ENCODE measurements at regions not wholly inside any gene's neighbourhood (a gene's known extent, or its start where the extent isn't known, plus 50 kb on each side); places are given as distances from the start of the nearest gene placed in this dataset.

GRCh38 chr6:140923048-140923447, 1209.7 kb upstream of the GJE1 start:
- H3K27ac Mint-ChIP-seq = no peak overlapping the region
- H3K27me3 Mint-ChIP-seq = no peaks in the 10 kb centered on the region
- H3K36me3 Mint-ChIP-seq (ENCODE audit: low read depth) = no peaks in the 10 kb centered on the region
- H3K4me1 Mint-ChIP-seq (ENCODE audit: low read depth) = no peaks in the 10 kb centered on the region
- intact Hi-C loops (cut with micrococcal nuclease) = loop anchor here (5.0 to 10.0 kb wide), 2 partner anchors 1038 to 1551 kb away; partner anchors contain the start of gene CITED2
- H3K4me3 Mint-ChIP-seq = no peak overlapping the region
- peaks cover 4% of the 10 kb centered on the region for H3K9me3 Mint-ChIP-seq

DNA sequence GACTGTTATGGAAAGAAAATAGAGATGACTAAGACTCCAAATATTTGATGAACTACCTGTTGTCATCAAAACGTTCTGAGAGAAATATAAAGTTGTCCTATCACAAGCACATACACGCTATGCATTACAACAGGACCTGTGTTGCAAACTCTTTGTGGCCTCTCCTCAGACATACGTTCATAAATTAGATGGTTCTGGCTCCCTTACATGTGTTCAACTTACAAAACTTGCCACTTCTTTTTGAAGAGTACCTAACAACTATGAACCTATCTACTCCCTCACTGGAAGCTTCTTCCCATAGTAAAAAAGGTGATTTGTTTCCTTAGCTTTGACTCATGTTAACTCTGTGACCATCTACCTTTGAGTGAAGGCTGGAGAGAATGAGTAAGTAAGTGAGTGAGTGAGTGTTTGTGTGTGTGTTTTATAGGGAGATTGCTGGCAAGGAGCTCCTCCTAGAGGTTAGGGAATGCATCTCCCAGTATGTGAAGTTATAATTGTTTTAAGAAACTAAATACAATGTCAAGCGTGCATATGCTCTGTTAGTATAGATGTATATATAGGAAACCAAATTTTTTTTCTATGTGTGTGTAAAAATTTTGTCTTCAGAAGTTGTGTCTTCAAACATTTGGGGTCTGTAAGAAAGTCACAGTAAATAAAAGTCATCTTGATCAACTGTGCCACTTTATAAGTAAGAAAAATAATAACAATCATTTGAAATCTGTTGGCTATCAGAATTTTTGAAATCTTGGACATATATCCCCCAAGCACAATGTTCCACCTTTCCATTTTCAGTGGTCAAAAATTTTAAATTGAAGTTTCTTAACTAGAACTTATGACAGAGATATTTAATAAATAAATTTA, 1211.1 kb upstream of the GJE1 start:
- Mint-ChIP-seq H3K4me1 (ENCODE audit: low read depth) (no peaks in the 10 kb centered on the region), H3K4me3 (no peak overlapping the region), H3K9me3 (no peaks in the 10 kb centered on the region), H3K36me3 (ENCODE audit: low read depth) (no peaks in the 10 kb centered on the region), H3K27me3 (no peaks in the 10 kb centered on the region), H3K27ac (no peak overlapping the region)
- intact Hi-C loops (cut with micrococcal nuclease) = loop anchor here (5.0 to 10.0 kb wide), 2 partner anchors 1037 to 1549 kb away; partner anchors contain the start of gene CITED2

DNA sequence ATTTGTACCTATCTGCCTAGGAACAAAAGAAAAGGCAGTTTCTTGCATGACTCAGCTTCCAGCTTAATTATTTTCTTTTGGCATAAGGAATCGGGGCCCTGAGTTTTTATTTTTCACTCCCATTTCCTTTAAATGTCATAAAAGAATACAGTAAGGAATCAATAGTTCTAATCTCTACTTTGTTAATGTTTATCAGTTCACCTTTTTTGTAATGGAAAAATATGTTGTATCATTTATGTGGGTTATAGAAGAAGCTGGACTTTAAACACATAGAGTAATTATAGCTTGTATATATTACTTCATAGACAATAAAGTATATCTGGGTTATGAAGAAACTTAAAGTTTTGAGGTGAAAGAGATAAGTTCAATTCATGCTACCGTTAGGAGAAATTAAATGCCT, 1214.8 kb upstream of the GJE1 start:
- intact Hi-C loops (cut with micrococcal nuclease) = no loop called here
- Mint-ChIP-seq H3K4me3 (no peak overlapping the region), H3K9me3 (no peaks in the 10 kb centered on the region), H3K27ac (no peak overlapping the region), H3K36me3 (ENCODE audit: low read depth) (no peaks in the 10 kb centered on the region), H3K4me1 (ENCODE audit: low read depth) (no peaks in the 10 kb centered on the region), H3K27me3 (no peaks in the 10 kb centered on the region)

DNA sequence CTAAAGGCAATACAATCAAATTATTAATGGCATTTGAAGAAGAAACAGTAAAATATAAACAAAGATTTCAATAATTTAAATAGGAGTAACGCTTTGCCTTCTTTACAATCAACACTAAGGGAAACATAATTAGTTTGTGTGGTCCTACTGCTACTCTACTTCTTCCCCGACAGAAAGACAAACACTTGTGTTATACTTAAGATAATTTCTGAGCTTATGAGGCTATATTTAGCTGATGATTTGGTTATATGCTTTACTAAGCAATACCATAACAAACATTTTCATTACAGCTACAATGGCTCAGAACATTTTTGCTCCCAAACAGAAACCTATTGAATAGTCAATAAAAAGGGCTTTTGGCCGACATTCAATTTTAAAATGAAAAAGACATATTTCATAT, 1217.2 kb upstream of the GJE1 start:
- Mint-ChIP-seq H3K27me3 (no peaks in the 10 kb centered on the region), H3K4me1 (ENCODE audit: low read depth) (no peaks in the 10 kb centered on the region), H3K9me3 (no peaks in the 10 kb centered on the region), H3K36me3 (ENCODE audit: low read depth) (no peaks in the 10 kb centered on the region), H3K27ac (no peak overlapping the region), H3K4me3 (no peak overlapping the region)
- intact Hi-C loops (cut with micrococcal nuclease) = no loop called here

GRCh38 chr6:140915103-140915502, 1217.6 kb upstream of the GJE1 start:
- no peaks in the 10 kb centered on the region for H3K36me3 Mint-ChIP-seq (ENCODE audit: low read depth)
- no peak overlapping the region for H3K4me3 Mint-ChIP-seq
- intact Hi-C loops (cut with micrococcal nuclease) = no loop called here
- no peaks in the 10 kb centered on the region for H3K9me3 Mint-ChIP-seq
- no peaks in the 10 kb centered on the region for H3K27me3 Mint-ChIP-seq
- no peaks in the 10 kb centered on the region for H3K4me1 Mint-ChIP-seq (ENCODE audit: low read depth)
- no peak overlapping the region for H3K27ac Mint-ChIP-seq

DNA sequence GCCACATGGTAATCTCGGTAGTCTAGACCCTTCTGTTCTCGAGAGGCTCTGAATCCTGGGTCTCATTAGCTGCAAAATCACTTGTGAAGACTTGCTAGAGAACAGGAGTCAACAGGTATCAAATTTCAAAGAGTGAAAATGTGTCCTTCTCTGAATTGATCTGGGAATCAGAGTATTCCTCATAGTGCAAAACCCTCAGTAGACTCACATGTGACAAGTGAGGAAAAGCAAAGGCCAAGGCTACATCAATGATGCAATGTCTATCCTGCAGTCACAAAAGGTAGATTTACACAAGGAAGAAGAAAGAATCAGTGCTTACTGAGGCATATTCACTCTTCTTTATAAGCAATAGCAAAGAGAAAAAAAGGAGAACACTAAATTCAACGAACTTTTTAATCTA, 1220.0 kb upstream of the GJE1 start:
- intact Hi-C loops (cut with micrococcal nuclease) = no loop called here
- H3K27ac Mint-ChIP-seq = no peak overlapping the region
- H3K9me3 Mint-ChIP-seq = peaks cover 7% of the 10 kb centered on the region
- H3K36me3 Mint-ChIP-seq (ENCODE audit: low read depth) = no peaks in the 10 kb centered on the region
- H3K4me3 Mint-ChIP-seq = no peak overlapping the region
- H3K4me1 Mint-ChIP-seq (ENCODE audit: low read depth) = no peaks in the 10 kb centered on the region
- H3K27me3 Mint-ChIP-seq = no peaks in the 10 kb centered on the region

- Mint-ChIP-seq H3K27ac (no peak overlapping the region), H3K4me3 (no peak overlapping the region), H3K9me3 (peaks cover 14% of the 10 kb centered on the region), H3K27me3 (no peaks in the 10 kb centered on the region), H3K4me1 (ENCODE audit: low read depth) (no peaks in the 10 kb centered on the region), H3K36me3 (ENCODE audit: low read depth) (no peaks in the 10 kb centered on the region)
- intact Hi-C loops (cut with micrococcal nuclease) = no loop called here
These were observed 1223.1 kb upstream of the GJE1 start for GRCh38 chr6:140909625-140910024.

GRCh38 chr6:140909156-140909555, 1223.6 kb upstream of the GJE1 start:
- Mint-ChIP-seq H3K27me3 (no peaks in the 10 kb centered on the region), H3K9me3 (peaks cover 14% of the 10 kb centered on the region), H3K4me3 (no peak overlapping the region), H3K27ac (no peak overlapping the region), H3K4me1 (ENCODE audit: low read depth) (no peaks in the 10 kb centered on the region), H3K36me3 (ENCODE audit: low read depth) (no peaks in the 10 kb centered on the region)
- intact Hi-C loops (cut with micrococcal nuclease) = no loop called here

- H3K36me3 Mint-ChIP-seq (ENCODE audit: low read depth) = no peaks in the 10 kb centered on the region
- no peaks in the 10 kb centered on the region for H3K4me1 Mint-ChIP-seq (ENCODE audit: low read depth)
- peaks cover 14% of the 10 kb centered on the region for H3K9me3 Mint-ChIP-seq
- intact Hi-C loops (cut with micrococcal nuclease) = no loop called here
- H3K27me3 Mint-ChIP-seq = no peaks in the 10 kb centered on the region
- H3K27ac Mint-ChIP-seq = no peak overlapping the region
- no peak overlapping the region for H3K4me3 Mint-ChIP-seq
These were observed 1224.2 kb upstream of the GJE1 start for GRCh38 chr6:140908505-140908904.

GRCh38 chr6:140907235-140907634, 1225.5 kb upstream of the GJE1 start:
- no peak overlapping the region for H3K27ac Mint-ChIP-seq
- no peaks in the 10 kb centered on the region for H3K36me3 Mint-ChIP-seq (ENCODE audit: low read depth)
- intact Hi-C loops (cut with micrococcal nuclease) = no loop called here
- H3K9me3 Mint-ChIP-seq = peaks cover 14% of the 10 kb centered on the region
- no peak overlapping the region for H3K4me3 Mint-ChIP-seq
- H3K4me1 Mint-ChIP-seq (ENCODE audit: low read depth) = no peaks in the 10 kb centered on the region
- H3K27me3 Mint-ChIP-seq = no peaks in the 10 kb centered on the region

GRCh38 chr6:140905724-140906123, 1227.0 kb upstream of the GJE1 start:
- Mint-ChIP-seq H3K4me1 (ENCODE audit: low read depth) (no peaks in the 10 kb centered on the region), H3K36me3 (ENCODE audit: low read depth) (no peaks in the 10 kb centered on the region), H3K27ac (no peak overlapping the region), H3K9me3 (peaks cover 26% of the 10 kb centered on the region), H3K4me3 (no peak overlapping the region), H3K27me3 (no peaks in the 10 kb centered on the region)
- intact Hi-C loops (cut with micrococcal nuclease) = no loop called here

DNA sequence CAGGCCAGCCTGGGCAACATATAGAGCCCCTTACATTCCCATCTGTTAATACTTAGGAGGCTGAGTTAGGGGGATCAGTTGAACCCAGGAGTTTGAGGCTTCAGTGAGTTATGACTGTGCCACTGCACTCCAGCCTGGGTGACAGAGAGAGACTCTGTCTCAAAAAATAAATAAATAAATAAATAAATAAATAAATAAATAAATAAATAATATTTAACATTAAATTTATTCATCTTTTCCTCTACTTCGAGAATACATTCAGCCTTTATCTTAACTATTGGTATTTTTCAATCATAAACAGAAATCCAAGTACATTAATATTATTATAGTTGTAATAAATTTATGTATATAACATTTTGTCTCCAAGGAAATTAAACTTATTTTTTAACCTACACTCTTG, 1227.7 kb upstream of the GJE1 start:
- Mint-ChIP-seq H3K27me3 (no peaks in the 10 kb centered on the region), H3K36me3 (ENCODE audit: low read depth) (no peaks in the 10 kb centered on the region), H3K4me1 (ENCODE audit: low read depth) (no peaks in the 10 kb centered on the region), H3K27ac (no peak overlapping the region), H3K9me3 (peaks cover 26% of the 10 kb centered on the region), H3K4me3 (no peak overlapping the region)
- intact Hi-C loops (cut with micrococcal nuclease) = no loop called here

DNA sequence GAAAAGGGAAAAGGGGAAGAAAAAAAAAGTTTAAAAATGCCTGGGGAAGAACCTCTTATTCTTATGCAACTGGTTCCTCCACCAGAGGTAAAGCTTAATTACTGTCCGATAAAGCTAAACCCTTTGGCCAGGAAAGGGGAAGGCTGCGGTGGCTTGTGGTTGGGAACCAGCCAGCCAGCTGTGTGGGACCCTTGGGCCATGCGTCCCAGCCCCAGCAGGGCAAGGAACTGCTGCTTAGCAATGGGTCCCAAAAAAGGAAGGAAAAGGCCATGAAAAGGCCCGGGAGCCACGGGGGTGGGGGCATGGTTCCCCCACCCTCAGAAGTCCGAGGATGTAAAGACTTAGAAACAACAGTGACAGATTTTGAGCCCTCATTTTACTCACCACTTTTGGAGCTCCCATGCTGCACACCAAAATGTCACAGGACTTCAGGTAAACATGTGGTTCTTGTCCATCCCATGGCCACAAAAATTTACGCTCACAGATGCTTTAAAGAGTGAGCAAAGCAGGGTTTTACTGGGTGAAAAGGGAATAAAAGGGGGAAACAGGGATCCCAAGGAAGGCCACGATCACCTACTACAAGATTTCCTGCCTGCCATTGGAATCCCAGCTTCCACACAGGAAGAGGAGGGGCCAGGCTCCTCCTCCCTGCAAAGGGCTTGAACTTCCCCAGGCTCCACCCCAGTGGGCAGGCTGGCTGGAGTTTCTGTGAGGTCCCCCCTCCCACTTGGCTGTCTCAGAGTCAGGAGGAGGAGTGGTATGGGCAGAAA, 1234.7 kb upstream of the GJE1 start:
- no peaks in the 10 kb centered on the region for H3K27me3 Mint-ChIP-seq
- peak overlapping the region; percentile 4 for H3K4me3 Mint-ChIP-seq
- H3K9me3 Mint-ChIP-seq = peaks cover 40% of the 10 kb centered on the region
- intact Hi-C loops (cut with micrococcal nuclease) = no loop called here
- peaks cover 8% of the 10 kb centered on the region for H3K4me1 Mint-ChIP-seq (ENCODE audit: low read depth)
- no peak overlapping the region for H3K27ac Mint-ChIP-seq
- no peaks in the 10 kb centered on the region for H3K36me3 Mint-ChIP-seq (ENCODE audit: low read depth)

DNA sequence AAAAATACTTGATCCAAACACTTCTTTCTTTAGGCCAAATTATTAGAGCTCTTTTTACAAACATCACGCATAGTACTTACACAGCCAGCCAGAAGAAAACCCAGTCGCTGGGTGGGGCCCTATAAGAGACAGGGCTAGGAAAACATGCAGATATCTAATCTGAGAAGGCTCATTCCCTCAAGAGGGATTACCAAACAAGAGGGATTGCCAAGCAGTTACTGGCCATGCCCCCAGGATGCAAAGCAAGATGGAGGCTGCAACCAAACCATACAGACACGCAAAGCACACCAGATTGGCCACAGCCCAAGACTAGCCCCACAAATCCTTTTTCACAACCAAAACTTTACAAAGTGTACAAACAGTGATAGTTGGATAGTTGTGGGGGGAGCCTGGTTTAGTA, 1235.4 kb upstream of the GJE1 start:
- H3K27me3 Mint-ChIP-seq = no peaks in the 10 kb centered on the region
- intact Hi-C loops (cut with micrococcal nuclease) = no loop called here

More for the DNA sequence above, 1235.4 kb upstream of the GJE1 start:
- Mint-ChIP-seq H3K4me3 (peak overlapping the region; percentile 4), H3K36me3 (ENCODE audit: low read depth) (no peaks in the 10 kb centered on the region), H3K27ac (no peak overlapping the region), H3K9me3 (peaks cover 43% of the 10 kb centered on the region), H3K4me1 (ENCODE audit: low read depth) (peaks cover 8% of the 10 kb centered on the region)

All from dendritic cell treated with granulocyte-macrophage colony-stimulating factor and Interleukin-4, amounts not matched to agents 40 ng/mL and 50 ng/mL, for 4 days (primary cell).